GM12892 (cell line): ENCODE measurements at regions not wholly inside any gene's neighbourhood (a gene's known extent, or its start where the extent isn't known, plus 50 kb on each side); places are given as distances from the start of the nearest gene placed in this dataset.

ENCODE experiments used
- POLR2A ChIP-seq: IDR thresholded peaks from 2 replicates; pipeline ENCODE4 v1.6.1; 2011; ENCODE audit warnings: low read depth, low read length, control low read depth
- POLR2AphosphoS5 ChIP-seq: IDR thresholded peaks from 2 replicates; pipeline ENCODE4 v1.6.1; 2011; ENCODE audit warnings: low read depth, low read length, control low read depth
- TAF1 ChIP-seq: IDR thresholded peaks from 2 replicates; pipeline ENCODE4 v1.6.1; 2011; ENCODE audit warnings: low read depth, mild to moderate bottlenecking, control low read depth, low read length, borderline replicate concordance

DNA sequence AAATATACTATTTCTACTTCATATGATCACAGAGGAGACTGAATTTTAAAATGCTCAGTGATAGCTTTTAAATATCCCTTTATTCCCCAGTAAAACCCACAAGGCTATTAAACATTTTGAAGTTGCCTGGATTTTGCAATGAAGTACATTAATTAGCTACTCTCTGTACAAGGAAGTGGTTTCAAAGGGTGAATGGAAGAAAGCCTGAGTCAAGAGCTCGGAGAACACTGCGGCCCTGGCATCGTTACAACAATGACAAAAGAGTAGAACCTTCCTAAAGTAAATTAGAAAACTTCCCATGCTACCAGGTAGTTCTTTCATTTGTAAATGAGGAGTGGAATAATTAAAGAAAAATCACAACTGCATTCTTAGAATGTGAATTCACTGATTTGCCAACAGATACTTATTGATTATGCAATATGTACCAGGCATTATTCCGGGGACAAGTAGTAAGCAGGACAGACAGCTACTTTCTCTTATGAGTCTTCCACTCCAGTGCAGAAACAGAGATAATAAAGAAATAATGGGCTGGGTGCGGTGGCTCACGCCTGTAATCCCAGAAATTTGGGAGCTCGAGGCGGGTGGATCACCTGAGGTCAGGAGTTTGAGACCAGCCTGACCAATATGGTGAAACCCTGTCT is 63.0 kb downstream of the ZNF22 start:
- no peak for TF ChIP-seq POLR2A
- TF ChIP-seq POLR2AphosphoS5: no peak
- TF ChIP-seq TAF1: no peak
